ENCODE measurements at regions not wholly inside any gene's neighbourhood (a gene's known extent, or its start where the extent isn't known, plus 50 kb on each side); places are given as distances from the start of the nearest gene placed in this dataset.

DNA sequence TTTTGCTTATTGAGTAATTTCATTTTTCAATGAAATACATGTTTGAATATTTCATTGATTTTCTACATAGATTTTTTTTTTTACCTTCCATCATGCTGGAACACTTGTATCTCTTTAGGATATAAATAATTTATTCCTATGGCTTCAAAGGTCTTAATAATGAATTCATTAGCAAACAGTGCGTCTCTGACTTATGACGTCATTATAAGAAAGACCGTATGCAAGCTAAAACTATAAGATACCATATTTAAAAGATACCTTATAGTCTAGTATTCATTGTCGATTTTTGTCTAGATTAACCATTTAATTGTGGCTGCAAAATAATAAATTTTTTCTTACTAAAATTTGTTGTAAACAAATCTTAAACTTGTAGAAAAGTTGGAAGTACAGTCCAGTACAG lies 187.7 kb upstream of the CHD1 start:
- ATAC-seq (no peak), DNase-seq (no peak)
- TF ChIP-seq, protein P1, sequence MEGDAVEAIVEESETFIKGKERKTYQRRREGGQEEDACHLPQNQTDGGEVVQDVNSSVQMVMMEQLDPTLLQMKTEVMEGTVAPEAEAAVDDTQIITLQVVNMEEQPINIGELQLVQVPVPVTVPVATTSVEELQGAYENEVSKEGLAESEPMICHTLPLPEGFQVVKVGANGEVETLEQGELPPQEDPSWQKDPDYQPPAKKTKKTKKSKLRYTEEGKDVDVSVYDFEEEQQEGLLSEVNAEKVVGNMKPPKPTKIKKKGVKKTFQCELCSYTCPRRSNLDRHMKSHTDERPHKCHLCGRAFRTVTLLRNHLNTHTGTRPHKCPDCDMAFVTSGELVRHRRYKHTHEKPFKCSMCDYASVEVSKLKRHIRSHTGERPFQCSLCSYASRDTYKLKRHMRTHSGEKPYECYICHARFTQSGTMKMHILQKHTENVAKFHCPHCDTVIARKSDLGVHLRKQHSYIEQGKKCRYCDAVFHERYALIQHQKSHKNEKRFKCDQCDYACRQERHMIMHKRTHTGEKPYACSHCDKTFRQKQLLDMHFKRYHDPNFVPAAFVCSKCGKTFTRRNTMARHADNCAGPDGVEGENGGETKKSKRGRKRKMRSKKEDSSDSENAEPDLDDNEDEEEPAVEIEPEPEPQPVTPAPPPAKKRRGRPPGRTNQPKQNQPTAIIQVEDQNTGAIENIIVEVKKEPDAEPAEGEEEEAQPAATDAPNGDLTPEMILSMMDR (IDR thresholded peaks at IDR 0.05): no peak
- Histone ChIP-seq H3K9me3 (ENCODE audit: control insufficient read depth, insufficient read depth, low read length) (no peaks in the 10 kb centered on the region), H3K36me3 (ENCODE audit: control insufficient read depth, insufficient read depth, low read length) (no peaks in the 10 kb centered on the region), H3K4me3 (ENCODE audit: low read length) (no peak overlapping the region), H3K27ac (ENCODE audit: low read length) (no peak overlapping the region), H3K27me3 (ENCODE audit: control insufficient read depth, insufficient read depth, low read length) (peaks cover 3% of the 10 kb centered on the region), H3K4me1 (ENCODE audit: control insufficient read depth, insufficient read depth, low read length) (no peaks in the 10 kb centered on the region)
- intact Hi-C loops (cut with micrococcal nuclease): no loop called here
- H3K9me3 Mint-ChIP-seq: no peaks in the 10 kb centered on the region
- H3K4me1 Mint-ChIP-seq: no peaks in the 10 kb centered on the region
- no peak overlapping the region for H3K27ac Mint-ChIP-seq
- WGBS (ENCODE audit: insufficient coverage): no CpG with 5 or more reads among the region's 4 CpGs
- peaks cover 9 to 31% of the 10 kb centered on the region in 2 donors for H3K27me3 Mint-ChIP-seq (ENCODE audit: low read depth in 2 of 2)
- H3K4me3 Mint-ChIP-seq: no peak overlapping the region
- no peaks in the 10 kb centered on the region for H3K36me3 Mint-ChIP-seq

DNA sequence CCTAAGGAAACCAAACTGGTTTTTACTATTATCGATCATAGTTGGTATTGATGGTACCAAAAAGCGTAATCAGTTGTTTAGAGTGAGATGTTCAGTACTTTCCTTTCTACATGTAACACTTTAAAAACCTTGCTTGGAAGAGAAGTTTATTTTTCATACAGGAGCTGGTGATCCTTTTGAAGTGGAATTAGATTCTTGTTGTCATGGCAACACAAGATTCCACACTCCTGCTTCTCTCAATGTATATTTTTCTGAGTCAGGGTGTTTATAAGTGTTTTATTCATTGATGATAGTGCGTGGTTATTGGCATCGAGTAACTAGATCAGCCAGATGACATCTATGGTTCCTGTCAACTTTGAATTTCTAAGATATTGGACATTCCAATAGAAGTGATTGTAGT lies 181.1 kb upstream of the CHD1 start:
- Mint-ChIP-seq H3K4me1 (no peaks in the 10 kb centered on the region), H3K9me3 (no peaks in the 10 kb centered on the region), H3K4me3 (no peak overlapping the region), H3K27me3 (ENCODE audit: low read depth in 2 of 2) (peaks cover 0 to 6% of the 10 kb centered on the region in 2 donors), H3K27ac (no peak overlapping the region), H3K36me3 (no peaks in the 10 kb centered on the region)
- H3K27ac ChIP-seq (ENCODE audit: low read length): no peak overlapping the region
- no peaks in the 10 kb centered on the region for H3K36me3 ChIP-seq (ENCODE audit: control insufficient read depth, insufficient read depth, low read length)
- no peaks in the 10 kb centered on the region for H3K9me3 ChIP-seq (ENCODE audit: control insufficient read depth, insufficient read depth, low read length)
- 86% methylated on average over 2 of the region's 4 CpGs for WGBS (ENCODE audit: insufficient coverage)
- H3K4me1 ChIP-seq (ENCODE audit: control insufficient read depth, insufficient read depth, low read length): no peaks in the 10 kb centered on the region
- intact Hi-C loops (cut with micrococcal nuclease): loop anchor here (1.0 kb wide), 1 partner anchor 32 kb away; no protein-coding TSS in a partner anchor
- ATAC-seq (no peak), DNase-seq (no peak)
- TF ChIP-seq, protein P1 (IDR thresholded peaks at IDR 0.05): no peak
- peaks cover 2% of the 10 kb centered on the region for H3K27me3 ChIP-seq (ENCODE audit: control insufficient read depth, insufficient read depth, low read length)
- H3K4me3 ChIP-seq (ENCODE audit: low read length): no peak overlapping the region

DNA sequence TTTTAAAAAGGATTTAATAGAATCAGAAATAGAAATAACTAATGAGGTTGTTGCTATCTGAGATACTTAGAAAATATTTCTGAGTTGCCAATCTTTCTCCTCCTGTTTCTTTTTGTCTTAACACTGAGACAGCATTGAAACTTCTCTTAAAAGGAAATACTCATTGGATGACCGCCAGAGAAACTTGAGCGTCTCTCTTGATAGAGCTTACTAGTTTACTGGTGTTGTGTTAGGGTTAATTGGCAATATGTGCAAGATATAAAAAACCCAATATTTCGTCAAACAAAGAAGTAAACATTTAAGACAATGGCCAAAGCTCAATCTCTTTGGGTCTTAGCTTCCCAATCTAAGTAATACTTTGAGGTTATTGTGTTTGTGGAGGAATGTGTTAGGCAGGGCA lies 176.4 kb upstream of the CHD1 start:
- no peaks in the 10 kb centered on the region for H3K36me3 ChIP-seq (ENCODE audit: control insufficient read depth, insufficient read depth, low read length)
- H3K27me3 ChIP-seq (ENCODE audit: control insufficient read depth, insufficient read depth, low read length): no peaks in the 10 kb centered on the region
- Mint-ChIP-seq H3K27ac (no peak overlapping the region), H3K27me3 (ENCODE audit: low read depth in 2 of 2) (peaks cover 0 to 6% of the 10 kb centered on the region in 2 donors), H3K36me3 (no peaks in the 10 kb centered on the region), H3K4me1 (no peaks in the 10 kb centered on the region), H3K9me3 (no peaks in the 10 kb centered on the region), H3K4me3 (no peak overlapping the region)
- TF ChIP-seq, protein P1 (IDR thresholded peaks at IDR 0.05): no peak
- ATAC-seq (no peak), DNase-seq (no peak)
- H3K9me3 ChIP-seq (ENCODE audit: control insufficient read depth, insufficient read depth, low read length): no peaks in the 10 kb centered on the region
- intact Hi-C loops (cut with micrococcal nuclease): no loop called here
- H3K4me3 ChIP-seq (ENCODE audit: low read length): no peak overlapping the region
- no peaks in the 10 kb centered on the region for H3K4me1 ChIP-seq (ENCODE audit: control insufficient read depth, insufficient read depth, low read length)
- 50% methylated on average over 2 of the region's 3 CpGs for WGBS (ENCODE audit: insufficient coverage)
- no peak overlapping the region for H3K27ac ChIP-seq (ENCODE audit: low read length)

DNA sequence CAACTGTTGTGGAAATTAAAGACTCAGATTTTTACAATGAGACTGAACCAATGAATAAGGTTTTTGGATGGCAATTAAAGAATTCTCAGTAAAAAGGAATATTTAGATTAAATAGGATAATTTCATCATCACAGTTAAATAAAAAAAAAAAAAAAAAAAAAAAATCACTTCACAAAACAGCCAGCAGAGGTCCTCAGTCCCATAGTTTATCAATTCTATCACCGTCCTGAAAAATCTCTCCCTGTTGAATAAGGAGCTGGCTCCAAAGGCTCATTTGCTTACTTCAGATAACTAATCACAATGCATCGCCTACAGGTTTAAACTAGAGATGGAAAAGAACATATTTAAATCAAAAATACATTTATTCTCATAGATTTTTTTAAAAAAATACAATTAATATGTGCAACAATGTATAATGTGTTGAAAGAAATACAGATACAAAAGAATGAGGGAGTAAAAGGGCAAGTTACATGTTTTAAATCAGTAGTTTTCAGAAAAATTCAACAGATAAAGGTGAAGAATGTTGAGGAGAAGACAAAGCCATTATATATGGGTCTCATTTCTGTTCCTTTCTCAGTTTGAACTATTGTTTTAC lies 175.8 kb upstream of the CHD1 start:
- peaks cover 0 to 9% of the 10 kb centered on the region in 2 donors for H3K27me3 Mint-ChIP-seq (ENCODE audit: low read depth in 2 of 2)
- no peaks in the 10 kb centered on the region for H3K9me3 ChIP-seq (ENCODE audit: control insufficient read depth, insufficient read depth, low read length)
- intact Hi-C loops (cut with micrococcal nuclease): loop anchor here (5.0 kb wide), 1 partner anchor 218 kb away; no protein-coding TSS in a partner anchor
- no peaks in the 10 kb centered on the region for H3K27me3 ChIP-seq (ENCODE audit: control insufficient read depth, insufficient read depth, low read length)
- H3K36me3 Mint-ChIP-seq: no peaks in the 10 kb centered on the region
- no peak overlapping the region for H3K27ac Mint-ChIP-seq
- H3K36me3 ChIP-seq (ENCODE audit: control insufficient read depth, insufficient read depth, low read length): no peaks in the 10 kb centered on the region
- H3K27ac ChIP-seq (ENCODE audit: low read length): no peak overlapping the region
- peak in 1 of 3 donors; percentile 42 for ATAC-seq
- H3K4me3 Mint-ChIP-seq: no peak overlapping the region
- no peaks in the 10 kb centered on the region for H3K4me1 ChIP-seq (ENCODE audit: control insufficient read depth, insufficient read depth, low read length)
- no peaks in the 10 kb centered on the region for H3K4me1 Mint-ChIP-seq
- H3K4me3 ChIP-seq (ENCODE audit: low read length): no peak overlapping the region
- no peaks in the 10 kb centered on the region for H3K9me3 Mint-ChIP-seq
- DNase-seq: peak in 1 of 2 donors; percentile 56
- TF ChIP-seq, protein P1 (IDR thresholded peaks at IDR 0.05): peak; percentile 80
- WGBS (ENCODE audit: insufficient coverage): 0% methylated on average over 1 of the region's 2 CpGs
